PC-3 (cell line): ENCODE measurements at regions not wholly inside any gene's neighbourhood (a gene's known extent, or its start where the extent isn't known, plus 50 kb on each side); places are given as distances from the start of the nearest gene placed in this dataset.
"Not testable (repeated sequence)": the region's sequence is repeated elsewhere in the genome, so short reads cannot be mapped to it uniquely, and the experiment has no call there.

Experiments used
- ATAC-seq: fragments of 200-7000 bp; cut with Tn5 transposase; 2 replicates; pipeline ENCODE4 v1.9.1; 2020; ENCODE audit warnings: mild to moderate bottlenecking, moderate library complexity
- BruUV-seq: library from RNA; stranded (reverse); fragments of 400-500 nt; replicated peaks from 2 replicates; lab custom pipeline; 2021; lab: Mats Ljungman, UMichigan
- CTCF ChIA-PET: fragments of 300-600 bp; sonication (Branson Sonifier 250); formaldehyde crosslinking; loops from one replicate; lab custom pipeline; 2022; ENCODE audit warnings: antibody characterized with exemption; lab: Charles Lee
- POLR2A ChIA-PET: fragments of 300-600 bp; sonication (Branson Sonifier 250); formaldehyde crosslinking; loops from one replicate; lab custom pipeline; 2022; ENCODE audit warnings: antibody characterized with exemption; ENCODE audit not compliant: unreplicated experiment; lab: Charles Lee
- DNase-seq: peaks from one replicate; pipeline ENCODE4 v3.0.0-alpha.2; 2015
- H2AFZ ChIP-seq: fragments of 300-600 bp; sonication (generic); 2 replicates; pipeline ENCODE4 v1.6.0; 2016; ENCODE audit warnings: antibody characterized with exemption, low read length
- H3F3A ChIP-seq: fragments of 300-600 bp; sonication (generic); one replicate; pipeline ENCODE4 v1.6.0; 2017; ENCODE audit warnings: antibody characterized with exemption, low read length, control low read depth, mild to moderate bottlenecking; ENCODE audit not compliant: unreplicated experiment
- H3K27ac ChIP-seq: fragments of 300-600 bp; sonication (generic); 2 replicates; pipeline ENCODE4 v1.5.1; 2016; ENCODE audit warnings: mild to moderate bottlenecking, low read length
- H3K27me3 ChIP-seq: fragments of 300-600 bp; sonication (generic); 2 replicates; pipeline ENCODE4 v1.6.1; 2016; ENCODE audit warnings: low read length, mixed read lengths
- H3K36me3 ChIP-seq: fragments of 300-600 bp; sonication (generic); 2 replicates; pipeline ENCODE4 v1.6.1; 2016; ENCODE audit warnings: low read depth, mixed run types, low read length, mixed read lengths
- H3K4me1 ChIP-seq: fragments of 300-600 bp; sonication (generic); 2 replicates; pipeline ENCODE4 v1.5.1; 2016; ENCODE audit warnings: low read length; ENCODE audit not compliant: insufficient read depth
- H3K4me2 ChIP-seq: fragments of 300-600 bp; sonication (generic); 2 replicates; pipeline ENCODE4 v1.6.0; 2016; ENCODE audit warnings: low read length
- H3K4me3 ChIP-seq: fragments of 300-600 bp; sonication (generic); 2 replicates; pipeline ENCODE4 v1.5.1; 2016; ENCODE audit warnings: mild to moderate bottlenecking, low read length, mixed read lengths
- H3K79me2 ChIP-seq: fragments of 300-600 bp; sonication (generic); 2 replicates; pipeline ENCODE4 v1.6.1; 2017; ENCODE audit warnings: low read length, mixed read lengths
- H3K9ac ChIP-seq: fragments of 300-600 bp; sonication (generic); 2 replicates; pipeline ENCODE4 v1.6.0; 2016; ENCODE audit warnings: mild to moderate bottlenecking, low read length
- H3K9me2 ChIP-seq: fragments of 300-600 bp; sonication (generic); replicated peaks from 2 replicates; pipeline ENCODE4 v1.6.1; 2016; ENCODE audit warnings: mixed run types, low read length, mixed read lengths
- H3K9me3 ChIP-seq: fragments of 300-600 bp; sonication (generic); 2 replicates; pipeline ENCODE4 v1.6.1; 2016; ENCODE audit warnings: low read length, mixed read lengths
- H4K20me1 ChIP-seq: fragments of 300-600 bp; sonication (generic); 2 replicates; pipeline ENCODE4 v1.6.1; 2016; ENCODE audit warnings: low read length, mixed read lengths
- CTCF ChIP-seq: fragments of 300-600 bp; sonication (generic); conservative IDR thresholded peaks from 2 replicates; pipeline ENCODE4 v1.5.1; 2017; ENCODE audit warnings: antibody characterized with exemption, low read depth, mild to moderate bottlenecking, low read length
- EZH2 ChIP-seq: fragments of 300-600 bp; sonication (generic); IDR thresholded peaks from one replicate; pipeline ENCODE4 v1.6.1; 2017; ENCODE audit warnings: antibody characterized with exemption, mild to moderate bottlenecking, low read length; ENCODE audit not compliant: unreplicated experiment
- EZH2phosphoT487 ChIP-seq: fragments of 300-600 bp; sonication (generic); IDR thresholded peaks from 2 replicates; pipeline ENCODE4 v1.6.1; 2018; ENCODE audit warnings: mild to moderate bottlenecking, antibody characterized with exemption, low read length, borderline replicate concordance
- intact Hi-C: fragments of 100-400 bp; cut with micrococcal nuclease; formaldehyde crosslinking; loops from 2 replicates; pipeline ENCODE4 v1.9.0; 2023

- Histone ChIP-seq H3K27ac (no peak overlapping the region), H3K4me3 (no peak overlapping the region), H3F3A (no peaks in the 10 kb centered on the region), H4K20me1 (no peaks in the 10 kb centered on the region), H2AFZ (no peak overlapping the region), H3K79me2 (no peaks in the 10 kb centered on the region), H3K9me2 (no peaks in the 10 kb centered on the region), H3K9ac (no peak overlapping the region), H3K27me3 (no peaks in the 10 kb centered on the region), H3K9me3 (no peaks in the 10 kb centered on the region), H3K4me2 (no peak overlapping the region), H3K4me1 (no peaks in the 10 kb centered on the region), H3K36me3 (no peaks in the 10 kb centered on the region)
- ATAC-seq (no peak), DNase-seq (no peak)
- CTCF ChIA-PET: no interaction called here
- TF ChIP-seq CTCF: no peak
- TF ChIP-seq EZH2phosphoT487: no peak
- TF ChIP-seq EZH2: no peak
- POLR2A ChIA-PET: no interaction called here
- BruUV-seq: no TSS peak
- intact Hi-C loops: no loop called here
These were observed 80.3 kb downstream of the POU3F4 start for GRCh38 chrX:83588409-83588808.

GRCh38 chrX:83593634-83594294, 85.7 kb downstream of the POU3F4 start:
- Histone ChIP-seq H3K4me2 (no peak overlapping the region), H3F3A (no peaks in the 10 kb centered on the region), H3K9me3 (no peaks in the 10 kb centered on the region), H3K4me3 (no peak overlapping the region), H3K9ac (no peak overlapping the region), H2AFZ (no peak overlapping the region), H3K79me2 (no peaks in the 10 kb centered on the region), H4K20me1 (no peaks in the 10 kb centered on the region), H3K4me1 (no peaks in the 10 kb centered on the region), H3K27me3 (no peaks in the 10 kb centered on the region), H3K9me2 (no peaks in the 10 kb centered on the region), H3K27ac (no peak overlapping the region), H3K36me3 (no peaks in the 10 kb centered on the region)
- CTCF ChIA-PET: no interaction called here
- POLR2A ChIA-PET: no interaction called here
- intact Hi-C loops: no loop called here
- TF ChIP-seq CTCF: no peak
- no peak for TF ChIP-seq EZH2
- no peak for TF ChIP-seq EZH2phosphoT487
- ATAC-seq: no peak
- DNase-seq: no peak
- no TSS peak for BruUV-seq

GRCh38 chrX:83630662-83631061, 122.6 kb downstream of the POU3F4 start:
- Histone ChIP-seq H3K27ac (no peak overlapping the region), H3K4me2 (no peak overlapping the region), H3K9ac (no peak overlapping the region), H3K9me2 (no peaks in the 10 kb centered on the region), H3K9me3 (no peaks in the 10 kb centered on the region), H3K27me3 (no peaks in the 10 kb centered on the region), H2AFZ (no peak overlapping the region), H3K36me3 (no peaks in the 10 kb centered on the region), H3K4me3 (no peak overlapping the region), H3F3A (no peaks in the 10 kb centered on the region), H4K20me1 (no peaks in the 10 kb centered on the region), H3K4me1 (no peaks in the 10 kb centered on the region), H3K79me2 (no peaks in the 10 kb centered on the region)
- no peak for TF ChIP-seq EZH2phosphoT487
- no peak for TF ChIP-seq CTCF
- TF ChIP-seq EZH2: no peak
- intact Hi-C loops: loop anchor here (10.0 kb wide), 1 partner anchor 1406 kb away; no protein-coding TSS in a partner anchor
- ATAC-seq: no peak
- no TSS peak for BruUV-seq
- ChIA-PET CTCF (no interaction called here), POLR2A (no interaction called here)
- DNase-seq: no peak

- POLR2A ChIA-PET, intact Hi-C loops, BruUV-seq: not testable (repeated sequence)
These were observed 141.6 kb downstream of the POU3F4 start for GRCh38 chrX:83649706-83650105.

More at GRCh38 chrX:83649706-83650105, 141.6 kb downstream of the POU3F4 start:
- DNase-seq, H3K27me3 ChIP-seq, H3K9me2 ChIP-seq, H3K4me3 ChIP-seq, ATAC-seq, H3K36me3 ChIP-seq, CTCF ChIA-PET, H3K4me2 ChIP-seq, H3K79me2 ChIP-seq, H3K4me1 ChIP-seq, H3K9me3 ChIP-seq, H2AFZ ChIP-seq, H3F3A ChIP-seq, H3K27ac ChIP-seq, H3K9ac ChIP-seq, H4K20me1 ChIP-seq: not testable (repeated sequence)
